NOMO-1 treated with DMSO at 0.1 percent for 48 hours (cell line): ENCODE measurements at regions not wholly inside any gene's neighbourhood (a gene's known extent, or its start where the extent isn't known, plus 50 kb on each side); places are given as distances from the start of the nearest gene placed in this dataset.
"Not testable (repeated sequence)": the region's sequence is repeated elsewhere in the genome, so short reads cannot be mapped to it uniquely, and the experiment has no call there.

ENCODE experiments used
- DNase-seq: peaks from one replicate; lab custom pipeline; 2025; ENCODE audit not compliant: unreplicated experiment; lab: John Stamatoyannopoulos, UW

GRCh38 chr1:9465640-9466039 is 73.6 kb upstream of the SLC25A33 start:
- no peak for DNase-seq

GRCh38 chr1:9466780-9467758 is 72.2 kb upstream of the SLC25A33 start:
- DNase-seq, result no peak

- not testable (repeated sequence) for DNase-seq
Observed at GRCh38 chr1:9469882-9470281, 69.4 kb upstream of the SLC25A33 start.

- DNase-seq, result no peak
Observed at GRCh38 chr1:9471679-9472078, 67.6 kb upstream of the SLC25A33 start.

- DNase-seq, result no peak
Observed at GRCh38 chr1:9472386-9473031, 66.8 kb upstream of the SLC25A33 start.

- DNase-seq, result no peak
Observed at GRCh38 chr1:9473032-9473807, 66.0 kb upstream of the SLC25A33 start.

- no peak for DNase-seq
Observed at GRCh38 chr1:9475061-9475627, 64.1 kb upstream of the SLC25A33 start.

GRCh38 chr1:9476790-9477463 is 62.3 kb upstream of the SLC25A33 start:
- no peak for DNase-seq

GRCh38 chr1:9477535-9477934 is 61.7 kb upstream of the SLC25A33 start:
- no peak for DNase-seq

- no peak for DNase-seq
Observed at GRCh38 chr1:9478021-9478420, 61.2 kb upstream of the SLC25A33 start.

GRCh38 chr1:9481048-9481447 is 58.2 kb upstream of the SLC25A33 start:
- no peak for DNase-seq

- no peak for DNase-seq
Observed at GRCh38 chr1:9482403-9482802, 56.9 kb upstream of the SLC25A33 start.

GRCh38 chr1:9482816-9483572 is 56.3 kb upstream of the SLC25A33 start:
- no peak for DNase-seq

- no peak for DNase-seq
Observed at GRCh38 chr1:9486466-9487140, 52.7 kb upstream of the SLC25A33 start.
